UCSD-AML1 (cell line): ENCODE measurements at regions not wholly inside any gene's neighbourhood (a gene's known extent, or its start where the extent isn't known, plus 50 kb on each side); places are given as distances from the start of the nearest gene placed in this dataset.
"Not testable (repeated sequence)": the region's sequence is repeated elsewhere in the genome, so short reads cannot be mapped to it uniquely, and the experiment has no call there.

Source experiments
- DNase-seq: peaks from one replicate; lab custom pipeline; 2025; ENCODE audit not compliant: unreplicated experiment; lab: John Stamatoyannopoulos, UW

DNA sequence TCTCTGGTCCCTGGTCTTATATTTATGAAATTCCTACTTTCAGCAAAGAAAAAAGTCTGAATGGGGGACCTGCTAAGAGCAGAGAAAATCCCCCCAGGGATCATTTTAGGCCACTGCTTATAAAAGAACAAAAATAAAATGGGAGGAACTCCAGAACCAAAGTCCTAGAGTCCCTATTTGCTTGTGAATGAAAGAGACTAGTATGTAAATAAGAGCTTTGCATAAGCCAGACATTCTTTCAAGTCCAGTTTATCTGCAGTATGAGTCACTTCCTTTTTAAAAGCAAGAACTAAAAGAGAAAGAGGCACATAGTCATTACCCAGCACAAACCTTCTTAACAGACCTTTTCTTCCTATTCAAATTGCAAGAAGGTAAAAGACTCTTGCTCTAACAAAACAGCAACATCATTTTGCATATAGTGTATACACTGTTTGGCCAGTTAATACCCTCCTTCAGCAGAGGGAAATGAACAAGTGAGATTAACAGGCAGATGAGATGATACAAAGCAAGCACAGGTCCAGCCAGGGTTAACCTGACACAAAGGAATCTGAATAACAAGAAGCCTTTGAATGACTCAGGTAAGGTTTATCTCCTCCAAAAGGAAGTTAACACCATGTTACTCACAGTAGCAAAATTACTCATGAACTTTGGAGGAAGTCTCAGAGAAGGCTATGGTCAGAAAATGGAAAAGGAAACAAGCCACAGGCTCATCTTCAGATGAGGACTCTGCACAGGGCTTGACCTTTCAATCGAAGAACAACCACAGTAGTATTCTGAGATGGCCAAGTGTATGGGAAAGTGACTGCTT, 87.3 kb downstream of the PHLDA1 start:
- no peak for DNase-seq

DNA sequence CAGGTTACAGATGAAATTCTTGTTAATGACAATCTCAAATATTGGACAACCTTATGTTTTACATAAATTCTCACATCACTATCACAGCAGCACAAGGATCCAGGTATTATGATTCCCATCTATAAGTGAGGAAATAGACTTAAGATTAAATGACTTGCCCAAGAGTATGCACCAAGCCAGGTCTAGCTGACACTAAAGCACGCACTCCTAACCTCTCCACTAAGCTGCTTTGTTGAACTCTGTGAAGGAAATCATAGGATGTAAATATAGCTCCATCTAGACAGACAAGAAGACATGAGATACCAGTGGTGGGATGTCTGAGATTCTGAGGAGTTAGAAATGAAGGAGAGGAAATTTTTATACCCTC, 87.9 kb downstream of the PHLDA1 start:
- no peak for DNase-seq

DNA sequence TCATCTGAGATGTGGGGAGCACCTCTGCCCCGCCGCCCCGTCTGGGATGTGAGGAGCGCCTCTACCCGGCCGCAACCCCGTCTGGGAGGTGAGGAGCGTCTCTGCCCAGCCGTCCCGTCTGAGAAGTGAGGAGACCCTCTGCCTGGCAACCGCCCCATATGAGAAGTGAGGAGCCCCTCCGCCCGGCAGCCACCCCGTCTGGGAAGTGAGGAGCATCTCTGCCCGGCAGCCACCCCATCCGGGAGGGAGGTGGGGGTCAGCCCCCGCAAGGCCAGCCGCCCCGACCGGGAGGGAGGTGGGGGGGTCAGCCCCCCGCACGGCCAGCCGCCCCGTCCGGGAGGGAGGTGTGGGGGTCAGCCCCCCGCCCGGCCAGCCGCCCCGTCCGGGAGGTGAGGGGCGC, 89.9 kb downstream of the PHLDA1 start:
- not testable (repeated sequence) for DNase-seq

DNA sequence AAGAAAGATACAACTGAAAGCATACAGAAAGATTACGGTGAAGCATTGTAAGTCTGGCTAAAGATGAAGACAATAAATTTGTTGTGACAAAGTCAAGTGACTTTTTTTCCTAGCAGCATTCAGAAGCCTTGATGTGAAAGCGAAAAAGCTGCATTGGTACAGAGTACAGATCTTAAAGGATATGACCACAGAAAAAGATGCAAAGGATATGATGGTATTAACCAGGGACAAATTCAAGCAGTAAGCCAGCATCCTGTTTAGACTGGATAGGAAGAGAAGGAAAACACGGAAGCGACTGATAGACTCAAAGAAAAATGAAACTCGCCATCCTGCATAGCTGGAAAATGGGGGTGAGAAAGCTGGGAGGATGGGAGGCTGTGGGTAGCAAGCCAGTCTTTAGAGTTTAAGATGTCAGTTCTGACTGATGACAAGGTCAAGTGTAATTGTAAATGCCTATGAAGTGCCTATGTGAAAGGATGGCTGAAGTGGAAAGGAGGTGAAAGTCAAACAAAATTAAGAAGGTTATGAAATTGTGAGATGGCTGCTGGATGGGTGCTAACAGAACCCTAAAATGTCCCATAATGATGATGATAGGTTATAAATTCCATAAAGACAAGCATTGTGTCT, 92.4 kb downstream of the PHLDA1 start:
- no peak for DNase-seq

DNA sequence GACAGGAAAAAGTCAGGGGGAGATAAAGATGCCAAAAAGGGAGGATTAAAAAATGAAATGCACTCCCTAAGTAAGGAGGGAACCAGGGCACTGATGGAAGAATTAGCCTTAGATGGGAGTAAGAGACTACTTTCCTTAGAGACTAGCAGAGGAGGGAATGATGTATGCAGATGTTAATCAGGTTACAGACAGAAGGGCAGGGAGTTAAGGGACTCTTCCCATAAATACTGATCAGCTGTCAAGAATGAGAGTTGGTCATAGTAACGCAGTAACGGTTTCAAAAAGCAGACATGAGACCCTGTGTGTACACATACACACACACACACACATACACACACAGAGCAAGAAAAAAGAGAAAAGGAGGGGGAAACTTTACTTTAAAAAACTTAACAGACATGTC, 93.4 kb downstream of the PHLDA1 start:
- DNase-seq, result no peak

DNA sequence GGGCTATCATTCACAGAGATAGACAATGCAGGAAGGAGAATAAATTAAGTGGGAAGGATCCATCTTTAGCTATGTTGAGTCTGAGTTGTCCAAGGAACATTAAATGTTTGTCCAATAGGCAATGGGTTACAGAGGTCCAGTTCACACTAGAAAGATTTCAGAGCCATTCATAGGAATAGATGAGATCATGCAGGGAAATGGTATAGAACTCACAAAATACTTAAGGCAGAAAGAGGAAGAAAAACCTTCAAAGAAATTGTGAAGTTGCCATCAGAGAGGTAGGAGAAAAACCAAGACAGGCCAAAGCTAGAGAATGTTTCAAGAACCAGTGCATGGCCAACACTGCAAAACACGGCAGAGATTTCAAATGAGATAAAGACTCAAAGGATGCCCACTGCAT, 94.1 kb downstream of the PHLDA1 start:
- DNase-seq, result no peak

DNA sequence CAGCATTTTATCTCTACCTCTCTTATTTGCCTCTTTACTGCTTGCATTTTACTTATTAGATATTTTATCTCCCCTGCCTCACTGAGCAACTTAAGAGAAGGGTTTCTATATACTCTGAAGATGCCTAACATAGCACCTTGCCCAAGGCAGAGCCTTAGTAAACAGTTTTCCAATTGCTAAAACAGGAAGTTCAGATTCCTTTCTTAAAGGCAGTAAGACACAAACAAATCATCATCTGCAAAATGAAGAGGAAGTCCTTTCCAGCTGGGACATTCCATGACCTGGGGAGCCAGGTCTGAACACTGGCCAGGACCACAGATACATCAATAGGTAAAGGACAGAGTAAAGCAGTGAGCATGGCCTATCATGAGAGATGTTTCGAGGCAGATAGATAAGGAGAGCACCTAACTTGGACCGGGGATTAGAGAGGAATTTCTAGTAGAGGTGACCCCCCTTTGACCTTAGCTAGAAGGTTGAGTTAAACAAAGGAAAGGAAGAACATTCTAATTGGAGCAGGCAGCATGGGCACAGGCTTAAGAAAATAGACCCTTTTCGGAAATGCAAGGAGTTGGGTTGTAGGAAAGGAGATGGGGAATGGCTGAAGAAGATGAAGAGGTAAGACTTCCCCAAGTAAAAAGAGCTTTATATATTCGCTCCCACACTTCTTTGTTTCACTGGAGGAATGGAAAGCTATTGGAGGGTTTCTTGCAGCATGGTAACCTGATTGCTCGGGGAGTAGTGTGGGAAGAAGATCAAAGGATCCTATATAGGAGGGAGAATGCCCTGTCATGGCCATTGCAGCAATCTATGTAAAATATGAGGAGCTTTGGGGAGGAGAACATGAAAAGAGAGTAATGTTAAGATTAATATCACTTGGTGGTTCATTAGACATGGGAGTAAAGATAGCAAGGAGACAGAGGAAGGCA, 94.8 kb downstream of the PHLDA1 start:
- DNase-seq, result no peak

DNA sequence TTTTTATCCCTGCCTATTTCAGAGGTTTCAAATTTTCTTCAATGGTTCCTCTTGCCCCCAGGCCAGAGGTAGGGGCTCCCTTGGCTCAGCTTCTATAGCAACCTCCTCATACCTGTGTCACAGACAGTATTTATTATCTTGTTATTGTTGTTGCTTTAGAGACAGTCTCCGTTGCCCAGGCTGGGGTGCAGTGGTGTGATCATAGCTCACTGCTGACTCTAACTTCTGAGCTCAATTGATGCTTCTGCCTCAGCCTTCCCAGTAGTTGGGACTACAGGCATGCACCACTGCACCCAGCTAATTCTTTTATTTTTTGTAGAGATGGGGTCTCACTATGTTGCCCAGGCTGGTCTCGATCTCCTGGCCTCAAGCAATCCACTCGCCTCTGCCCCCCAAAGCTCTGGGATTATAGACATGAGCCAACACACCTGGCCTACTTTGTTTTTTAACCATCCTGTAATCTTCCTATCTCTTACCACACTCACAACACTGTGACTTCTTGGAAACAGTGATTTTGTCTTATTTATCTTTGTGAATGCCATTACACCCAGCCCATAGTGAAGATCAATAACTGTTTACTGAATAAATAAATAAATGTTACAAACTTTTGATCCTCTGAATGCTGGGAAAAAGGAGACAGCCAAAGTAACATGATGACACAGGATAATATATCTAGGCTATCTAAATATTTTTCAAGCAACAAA, 95.9 kb downstream of the PHLDA1 start:
- DNase-seq, result no peak

DNA sequence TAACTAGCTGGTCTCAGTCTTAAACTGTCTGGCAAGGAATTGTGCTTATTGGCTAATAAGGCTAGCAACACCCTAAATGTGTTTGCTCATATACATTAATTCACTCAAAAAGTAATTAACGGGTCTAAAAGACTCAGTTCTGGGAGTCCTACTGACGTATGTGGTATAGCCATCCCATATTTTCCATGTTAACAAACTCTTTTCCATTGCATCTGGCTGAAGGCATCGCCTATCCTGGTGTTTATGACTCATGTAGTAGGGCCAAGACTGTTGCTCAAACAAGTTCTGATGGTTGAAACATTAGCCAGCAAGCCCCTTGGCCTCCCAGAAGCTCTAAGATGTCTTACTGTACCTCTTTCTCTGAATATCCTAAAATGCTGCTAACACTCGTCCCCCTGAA, 98.5 kb downstream of the PHLDA1 start:
- no peak for DNase-seq

DNA sequence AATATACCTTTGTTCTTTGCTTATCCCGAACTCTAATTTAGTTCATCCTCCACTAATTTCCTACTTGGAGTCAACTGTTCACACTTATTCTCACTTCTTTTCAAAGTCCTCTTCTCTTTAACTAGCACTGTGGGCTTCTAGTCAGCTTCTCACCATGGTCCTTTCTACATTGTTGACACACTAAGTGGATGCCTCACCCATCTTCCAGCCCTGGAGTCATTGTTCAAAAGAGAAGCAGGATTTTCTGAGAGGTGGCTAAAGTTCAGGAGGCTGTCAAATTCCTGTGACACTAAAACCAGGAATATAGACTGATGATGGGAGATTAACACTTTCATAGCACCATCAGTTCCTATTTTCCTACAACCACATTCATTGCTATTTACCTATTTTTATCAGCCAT, 99.3 kb downstream of the PHLDA1 start:
- no peak for DNase-seq

DNA sequence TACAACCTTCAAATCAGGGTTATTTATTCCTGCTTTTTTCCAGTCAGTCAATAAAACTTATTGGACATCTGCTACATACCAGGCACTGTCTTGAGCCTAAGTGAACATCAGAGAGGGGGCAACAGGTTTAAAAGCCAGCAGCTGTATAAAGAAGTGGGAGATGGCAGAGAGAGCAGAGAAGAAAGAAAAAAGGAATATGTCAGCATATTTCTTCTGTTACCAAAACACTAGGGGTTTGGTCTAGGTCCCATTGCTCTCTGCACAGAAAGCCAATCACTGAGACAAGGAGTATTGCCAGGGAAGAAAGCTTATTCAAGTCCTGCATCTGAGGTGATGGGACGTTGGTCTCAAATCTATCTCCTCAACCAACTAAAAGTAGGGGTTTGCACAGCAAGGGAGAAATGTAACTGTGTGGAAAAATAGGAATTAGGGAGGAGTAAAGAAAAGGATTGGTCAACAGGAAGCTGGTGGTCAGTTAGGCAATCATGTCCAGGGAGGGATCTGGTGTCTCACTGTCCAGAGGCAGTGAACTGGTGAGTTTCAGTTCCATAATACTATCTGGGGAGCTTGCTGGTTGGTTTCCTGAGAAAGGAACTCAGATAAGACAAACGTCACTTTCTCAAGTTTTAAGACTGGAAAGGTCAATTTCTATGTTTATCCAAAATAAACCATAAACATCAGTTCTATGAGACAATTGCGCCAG, 107.5 kb downstream of the PHLDA1 start:
- no peak for DNase-seq

DNA sequence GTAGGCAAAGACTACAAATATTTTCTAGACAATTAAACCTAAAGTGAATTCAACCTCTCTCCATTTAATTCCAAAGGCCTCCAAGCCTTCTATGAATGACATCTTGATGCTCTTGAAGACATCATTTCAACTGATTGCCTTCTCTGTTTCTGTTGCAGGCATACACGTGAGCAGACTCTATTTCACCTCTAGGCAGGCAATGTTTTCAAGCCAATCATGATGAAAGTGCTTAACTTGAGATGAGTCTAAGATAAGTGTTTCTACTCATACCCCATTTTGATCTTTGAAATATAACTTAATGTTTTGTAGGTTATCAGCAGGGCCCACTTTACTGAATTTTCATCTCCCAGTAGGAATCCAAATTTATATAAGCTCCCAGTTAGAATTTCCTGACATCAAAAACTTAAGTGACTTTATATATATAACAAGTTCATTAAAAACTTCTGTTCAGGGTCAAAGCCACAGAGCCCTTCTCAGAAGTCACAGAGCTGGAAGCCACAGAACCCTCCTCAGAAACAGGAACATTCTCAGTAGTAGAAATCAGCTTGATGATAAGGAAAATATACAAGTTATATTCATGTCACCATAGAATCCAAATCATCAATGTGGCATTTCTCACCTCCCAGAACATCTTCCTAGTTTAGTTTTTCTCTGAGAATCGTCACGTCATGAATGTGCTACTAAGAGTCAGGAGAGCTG, 108.5 kb downstream of the PHLDA1 start:
- no peak for DNase-seq

DNA sequence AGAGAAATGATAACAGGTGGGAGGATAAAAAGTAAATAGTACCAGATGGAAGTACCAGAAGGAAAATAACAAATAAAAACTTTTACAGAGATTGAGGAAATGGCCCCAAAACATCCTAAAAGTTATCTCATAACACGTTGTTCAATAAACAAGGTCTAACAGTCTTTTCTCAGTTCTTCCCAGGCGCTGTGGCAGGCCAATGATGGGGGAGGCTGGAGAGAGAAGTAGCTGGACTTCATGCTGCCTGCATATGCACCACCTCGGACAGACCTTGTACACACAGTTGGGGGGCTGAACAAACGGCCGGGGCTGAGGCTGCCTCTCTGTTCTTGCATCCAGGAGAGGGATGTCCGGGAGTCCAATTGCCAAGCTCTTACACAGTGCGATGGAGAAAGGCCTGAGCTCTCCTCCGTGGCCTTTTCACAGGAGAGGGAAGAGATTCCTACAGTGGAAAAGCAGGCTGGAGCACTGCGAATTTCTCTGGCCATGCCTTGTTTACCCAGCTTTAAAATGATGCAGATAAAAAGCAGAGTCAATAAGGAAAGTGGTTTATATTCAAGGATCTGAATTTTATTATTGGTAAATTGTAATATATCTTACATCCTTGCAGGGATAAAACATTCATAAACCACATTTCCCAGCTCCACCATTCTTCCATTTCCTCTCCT, 109.8 kb downstream of the PHLDA1 start:
- no peak for DNase-seq

DNA sequence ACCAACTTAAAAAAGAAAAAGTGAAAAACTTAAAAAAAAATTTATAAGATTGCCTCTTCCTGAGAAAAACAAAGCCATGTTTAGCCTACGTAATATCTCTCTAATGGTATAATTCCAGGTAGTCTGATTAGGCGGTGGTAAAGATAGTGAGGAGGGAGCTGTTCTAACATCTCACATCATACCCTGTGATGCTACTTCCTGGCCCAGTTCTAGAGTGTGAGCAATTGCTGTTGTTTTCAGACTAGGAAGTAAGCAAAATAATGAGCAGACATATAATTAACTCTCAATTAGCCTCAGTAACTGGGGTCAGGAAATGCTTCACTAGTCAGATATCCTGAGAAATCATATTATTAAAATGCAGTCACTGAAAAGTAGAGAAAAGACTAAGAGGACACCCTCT, 113.9 kb downstream of the PHLDA1 start:
- DNase-seq, result no peak

DNA sequence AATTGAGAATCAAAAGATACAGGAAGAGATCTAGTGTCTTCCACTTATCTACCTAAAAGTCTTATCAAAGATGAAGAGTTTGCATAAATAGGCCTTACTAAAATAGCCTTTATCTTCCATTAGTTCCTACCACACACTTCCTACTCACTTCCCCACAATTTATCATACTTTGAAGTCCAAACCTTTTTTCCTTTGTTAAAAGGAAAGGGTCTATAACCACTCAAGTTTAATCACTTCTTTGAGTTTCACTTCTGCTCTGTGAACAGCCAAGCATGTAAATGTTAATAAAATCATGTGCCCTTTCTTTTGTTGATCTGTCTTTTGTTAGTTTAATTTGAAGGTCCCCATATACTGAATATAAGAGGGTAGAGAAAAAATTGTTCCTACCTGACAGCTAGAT, 114.5 kb downstream of the PHLDA1 start:
- DNase-seq, result no peak

DNA sequence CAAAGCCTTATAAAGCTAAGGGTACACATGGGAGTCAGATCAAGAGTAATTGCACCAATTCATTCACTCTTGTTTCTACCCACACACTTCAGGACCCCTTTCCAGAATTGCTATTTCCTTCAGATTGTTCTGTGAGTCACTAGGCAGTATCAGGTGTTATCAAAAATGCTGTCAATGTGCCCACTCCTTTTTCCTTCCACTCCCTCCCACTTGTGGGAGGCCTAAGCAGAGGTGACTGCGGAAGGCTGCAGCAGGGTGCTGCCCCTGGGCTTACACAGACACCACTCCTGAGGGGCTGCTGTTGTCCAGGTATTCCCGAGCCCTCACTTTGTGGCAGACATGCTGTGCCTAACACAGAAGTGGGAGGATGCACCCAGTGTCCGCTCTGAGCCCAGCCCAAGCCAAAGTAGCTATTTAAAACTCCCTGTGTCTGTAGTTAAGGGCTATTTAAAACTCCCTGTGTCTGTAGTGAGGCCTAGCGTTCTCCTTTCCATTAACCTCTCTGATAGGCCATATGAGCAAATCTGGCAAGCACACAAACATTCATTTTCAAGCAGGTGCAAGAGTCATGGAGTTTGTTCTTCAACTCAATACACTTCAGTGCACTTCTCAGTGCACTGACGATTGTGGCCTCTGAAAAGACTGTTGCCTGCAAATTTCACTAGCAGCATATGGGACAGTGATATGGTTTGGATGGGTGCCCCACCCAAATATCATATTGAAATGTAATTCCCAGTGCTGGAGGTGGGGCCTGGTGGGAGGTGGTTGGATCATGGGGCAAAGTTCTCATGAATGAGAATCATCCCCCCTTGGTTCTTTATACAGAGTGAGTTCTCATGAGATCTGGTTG, 117.8 kb downstream of the PHLDA1 start:
- no peak for DNase-seq

DNA sequence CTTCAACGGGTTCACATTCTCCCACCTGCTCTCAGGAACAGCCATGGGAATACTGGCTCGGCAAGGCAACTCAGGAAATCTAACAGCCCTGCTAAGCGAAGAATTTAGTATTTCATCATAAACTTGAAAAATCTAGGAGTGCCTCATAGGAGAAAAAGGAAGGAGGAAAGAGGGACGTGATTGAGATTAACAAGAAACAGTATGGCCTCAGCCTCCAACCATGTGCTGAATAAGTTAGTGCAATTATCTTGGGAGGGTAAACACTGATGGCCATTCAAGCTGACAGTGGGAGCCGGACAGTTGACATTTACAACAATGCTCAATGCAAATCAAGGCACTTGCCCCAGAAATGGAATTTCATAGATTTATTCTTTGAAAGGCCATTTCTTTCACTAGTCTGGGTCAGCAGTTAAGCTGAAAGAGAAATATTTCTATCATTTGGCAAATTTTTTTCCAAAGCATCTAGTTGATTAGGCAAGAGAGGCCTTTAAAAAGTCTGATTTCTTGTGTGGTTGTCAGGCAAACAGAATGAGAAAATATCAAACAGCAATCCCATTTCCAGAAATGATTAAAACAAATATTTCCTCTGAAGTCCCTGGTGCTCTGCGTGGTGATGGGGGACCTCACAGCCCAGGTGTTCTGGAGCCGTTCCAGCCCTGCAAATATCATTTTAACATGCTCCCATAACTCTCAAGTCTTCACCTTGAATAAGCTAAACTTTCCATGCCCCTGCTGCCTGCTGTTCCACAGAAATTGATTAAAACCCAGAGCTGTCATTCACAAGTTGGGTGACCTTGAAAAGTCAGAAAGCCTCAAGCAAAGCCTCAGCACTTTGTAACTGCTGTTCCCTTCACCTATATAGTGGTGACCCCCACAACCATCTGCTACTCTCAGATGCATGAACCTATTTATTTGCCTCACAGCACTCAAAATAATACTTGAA, 121.6 kb downstream of the PHLDA1 start:
- DNase-seq, result no peak
